Right lobe of liver (tissue), 4 donors: ENCODE measurements at regions not wholly inside any gene's neighbourhood (a gene's known extent, or its start where the extent isn't known, plus 50 kb on each side); places are given as distances from the start of the nearest gene placed in this dataset.

Experiments used
- CTCF ChIP-seq, 4 donors: fragments of 200-600 bp in 3 of 4; fragments of 450-650 bp in 1 of 4; IDR thresholded peaks; one replicate each; pipeline versions ENCODE4 v1.5.1 to v1.8.0; 2016 to 2022; ENCODE audit warnings: antibody characterized with exemption in 4 of 4, mild to moderate bottlenecking in 2 of 4
- POLR2A ChIP-seq: fragments of 450-650 bp; IDR thresholded peaks from one replicate; pipeline ENCODE4 v1.6.1; 2017; ENCODE audit warnings: antibody characterized with exemption, mild to moderate bottlenecking
- donor health status: DM: no; HTN: no; CAD: no.
- donor health status: DM: no; HTN: no; CAD: no.
- donor health status: DM: no; HTN: yes; CAD: no.

- TF ChIP-seq CTCF (IDR thresholded peaks at IDR 0.05) (no peak), POLR2A (no peak)
Measured at GRCh38 chr1:14189381-14189780, 409.1 kb upstream of the KAZN start.
